NCI-H526 (cell line): ENCODE measurements at regions not wholly inside any gene's neighbourhood (a gene's known extent, or its start where the extent isn't known, plus 50 kb on each side); places are given as distances from the start of the nearest gene placed in this dataset.
A peak's percentile ranks its signal among the peaks of the same experiment; 100 is the strongest.
"Not testable (repeated sequence)": the region's sequence is repeated elsewhere in the genome, so short reads cannot be mapped to it uniquely, and the experiment has no call there.

ENCODE experiments used
- DNase-seq, 2 experiments: peaks; one replicate each; lab custom pipeline; 2025; lab: John Stamatoyannopoulos, UW

GRCh38 chr10:31124852-31125251, 93.2 kb upstream of the ZNF438 start:
- DNase-seq, result no peak

- DNase-seq, result no peak
Observed at GRCh38 chr10:31125789-31126188, 94.1 kb upstream of the ZNF438 start.

GRCh38 chr10:31126593-31126992, 94.9 kb upstream of the ZNF438 start:
- DNase-seq, result no peak

- no peak for DNase-seq
Observed at GRCh38 chr10:31128536-31128935, 96.9 kb upstream of the ZNF438 start.

GRCh38 chr10:31129271-31129670, 97.6 kb upstream of the ZNF438 start:
- no peak for DNase-seq

GRCh38 chr10:31129880-31130405, 98.3 kb upstream of the ZNF438 start:
- no peak for DNase-seq

GRCh38 chr10:31130406-31130805, 98.7 kb upstream of the ZNF438 start:
- no peak for DNase-seq

- DNase-seq, result no peak
Observed at GRCh38 chr10:31131251-31131650, 99.6 kb upstream of the ZNF438 start.

GRCh38 chr10:31132681-31133244, 101.1 kb upstream of the ZNF438 start:
- no peak for DNase-seq

- no peak for DNase-seq
Observed at GRCh38 chr10:31133251-31133791, 101.7 kb upstream of the ZNF438 start.

- peak; percentile 29 to 80 for DNase-seq
Observed at GRCh38 chr10:31133792-31134310, 102.2 kb upstream of the ZNF438 start.

- DNase-seq, result peak; percentile 50 to 77
Observed at GRCh38 chr10:31134311-31134952, 102.8 kb upstream of the ZNF438 start.

- DNase-seq, result no peak
Observed at GRCh38 chr10:31135171-31135570, 103.5 kb upstream of the ZNF438 start.

GRCh38 chr10:31135791-31136190, 104.1 kb upstream of the ZNF438 start:
- DNase-seq, result not testable (repeated sequence)

GRCh38 chr10:31136386-31136785, 104.7 kb upstream of the ZNF438 start:
- no peak for DNase-seq

- DNase-seq, result no peak
Observed at GRCh38 chr10:31136930-31137885, 105.5 kb upstream of the ZNF438 start.

- DNase-seq, result no peak
Observed at GRCh38 chr10:31138026-31138553, 106.4 kb upstream of the ZNF438 start.

GRCh38 chr10:31139497-31139896, 107.8 kb upstream of the ZNF438 start:
- DNase-seq, result no peak

- DNase-seq, result no peak
Observed at GRCh38 chr10:31140716-31141115, 109.1 kb upstream of the ZNF438 start.

- no peak for DNase-seq
Observed at GRCh38 chr10:31142026-31142425, 110.4 kb upstream of the ZNF438 start.

GRCh38 chr10:31143331-31143935, 111.8 kb upstream of the ZNF438 start:
- no peak for DNase-seq
